GM21576 (cell line): ENCODE measurements at regions not wholly inside any gene's neighbourhood (a gene's known extent, or its start where the extent isn't known, plus 50 kb on each side); places are given as distances from the start of the nearest gene placed in this dataset.
"Not testable (repeated sequence)": the region's sequence is repeated elsewhere in the genome, so short reads cannot be mapped to it uniquely, and the experiment has no call there.

Source experiments
- ATAC-seq: cut with Tn5 transposase; IDR thresholded peaks from one replicate; pipeline ENCODE4 v1.9.1; 2021; ENCODE audit warnings: mild to moderate bottlenecking, moderate library complexity; ENCODE audit not compliant: unreplicated experiment

DNA sequence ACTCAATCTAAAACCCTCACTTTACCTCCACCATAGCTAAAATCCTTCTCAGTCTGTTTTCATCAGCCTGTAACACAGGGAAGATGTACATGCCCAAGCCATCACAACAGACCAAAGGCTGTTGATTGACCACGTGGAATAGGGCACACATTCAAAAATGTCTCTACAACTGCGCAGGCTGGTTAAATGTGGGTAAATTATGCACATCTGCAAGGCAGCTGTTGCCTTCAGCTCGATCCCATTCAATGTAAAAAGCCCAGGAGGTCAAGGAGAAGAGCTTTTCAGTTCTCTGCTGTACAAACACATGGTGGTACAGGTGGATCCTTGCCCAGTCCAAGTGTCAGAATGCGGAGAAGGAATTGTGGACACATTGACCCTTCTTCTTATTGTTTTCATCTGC lies 354.0 kb downstream of the FLRT2 start:
- ATAC-seq: no peak

DNA sequence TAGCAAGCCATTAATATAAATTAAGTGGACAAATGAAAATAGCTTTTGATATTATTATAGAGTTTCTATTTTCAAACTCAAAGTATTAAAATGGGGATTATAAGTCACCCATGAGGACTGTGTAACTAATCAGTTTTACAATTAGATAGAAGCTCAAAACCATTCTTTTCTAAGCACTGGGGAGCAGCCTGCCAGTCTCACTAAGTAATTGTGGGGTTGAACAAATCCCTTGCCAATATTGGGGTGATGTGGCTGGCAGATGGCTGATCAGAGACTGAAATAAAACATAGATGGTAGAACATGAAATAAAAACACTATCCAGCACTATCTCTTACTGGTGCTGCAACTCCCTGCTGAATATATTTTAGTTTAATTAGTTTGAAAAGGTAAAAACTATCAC lies 353.2 kb downstream of the FLRT2 start:
- ATAC-seq: no peak

DNA sequence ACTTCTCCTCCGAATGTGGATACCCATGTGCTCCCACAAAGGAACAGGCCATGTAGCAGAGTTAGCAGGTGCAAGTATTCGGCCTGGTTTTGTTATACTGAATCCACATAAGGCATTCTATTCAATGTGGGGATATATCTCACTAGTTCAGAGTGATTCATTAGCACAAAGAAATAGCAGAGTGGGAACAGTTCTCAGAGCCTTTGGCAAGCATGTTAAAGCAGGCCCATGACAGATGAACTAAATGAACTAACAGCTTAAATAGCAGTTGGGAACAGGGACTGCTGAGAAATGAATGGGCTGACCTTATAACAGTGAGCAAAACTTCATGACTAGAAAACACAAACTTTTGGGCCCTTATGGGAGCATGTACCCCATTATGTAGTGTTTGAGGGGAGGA lies 352.0 kb downstream of the FLRT2 start:
- ATAC-seq: no peak

DNA sequence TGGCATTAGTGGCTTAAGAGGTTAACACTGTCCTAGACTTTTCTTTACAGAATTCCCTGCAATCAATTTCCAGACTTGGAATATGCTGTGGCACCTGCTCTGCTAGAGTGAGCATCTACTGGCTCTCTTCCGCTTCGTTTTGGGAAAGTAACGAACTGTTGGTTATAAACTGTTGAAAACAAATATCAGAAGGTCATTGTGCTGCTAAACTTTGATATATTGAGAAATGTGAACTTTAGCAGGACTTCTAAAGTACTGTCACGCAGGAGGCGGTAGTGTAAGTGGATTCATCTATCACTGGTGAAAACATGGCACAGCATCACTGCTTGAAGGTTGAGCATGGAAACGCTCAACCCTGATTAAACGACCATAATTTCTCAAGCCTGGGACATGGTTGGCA lies 348.9 kb downstream of the FLRT2 start:
- ATAC-seq: no peak

DNA sequence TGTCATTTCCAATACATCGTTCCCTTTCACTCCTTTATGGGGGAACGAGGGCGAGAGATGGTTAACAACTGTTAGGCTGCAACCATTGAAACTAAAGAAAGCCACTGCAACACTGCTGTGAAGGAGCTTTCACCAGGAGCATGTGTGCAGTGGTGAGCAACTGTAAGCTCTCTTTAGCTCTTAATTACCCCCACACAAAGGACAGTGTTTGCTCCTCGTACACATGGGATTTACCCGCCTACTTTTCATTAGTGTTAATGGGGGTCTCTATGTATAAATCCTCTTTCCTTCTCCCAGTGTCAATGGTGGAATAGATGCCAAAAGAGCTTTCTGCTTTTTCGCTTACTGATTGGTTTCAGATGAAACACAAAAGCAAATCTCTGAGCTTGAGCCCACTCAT lies 343.1 kb downstream of the FLRT2 start:
- no peak for ATAC-seq

DNA sequence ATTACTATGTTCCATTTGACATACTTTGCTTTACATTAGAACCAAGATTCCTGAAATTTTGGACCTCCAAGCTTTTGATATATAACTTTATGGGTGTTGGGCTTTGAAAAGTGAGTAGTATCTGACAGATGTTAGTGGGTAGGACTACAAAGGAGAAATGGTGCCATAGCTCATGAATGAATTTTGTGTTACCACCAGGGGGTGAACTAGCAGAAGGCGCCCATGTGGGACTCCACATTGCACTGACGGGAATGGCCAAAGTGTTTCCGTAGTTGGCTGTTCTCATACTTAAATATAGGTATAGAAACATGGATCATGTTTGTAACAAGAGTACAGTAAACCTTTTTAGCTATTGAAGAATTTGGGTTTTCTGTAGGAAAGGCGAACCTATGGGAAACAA lies 337.5 kb downstream of the FLRT2 start:
- no peak for ATAC-seq

DNA sequence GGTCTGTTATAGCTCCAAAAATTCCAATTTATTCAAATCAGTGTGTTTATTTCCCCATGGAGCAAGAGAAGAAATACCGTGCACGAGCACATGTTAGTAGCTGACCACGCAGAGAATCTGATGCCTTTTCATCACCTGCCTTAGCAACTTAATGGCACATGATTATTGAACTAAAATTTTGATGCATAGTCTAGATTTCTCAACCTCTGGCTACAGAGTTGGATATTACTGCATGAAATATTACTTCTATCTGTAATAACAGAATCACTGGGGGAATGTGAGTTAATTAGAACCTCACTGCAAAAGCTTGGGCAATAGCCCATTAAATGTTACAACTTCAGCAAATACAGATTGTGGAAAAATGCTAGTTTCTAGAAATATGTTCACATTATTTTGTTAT lies 335.8 kb downstream of the FLRT2 start:
- ATAC-seq: no peak

DNA sequence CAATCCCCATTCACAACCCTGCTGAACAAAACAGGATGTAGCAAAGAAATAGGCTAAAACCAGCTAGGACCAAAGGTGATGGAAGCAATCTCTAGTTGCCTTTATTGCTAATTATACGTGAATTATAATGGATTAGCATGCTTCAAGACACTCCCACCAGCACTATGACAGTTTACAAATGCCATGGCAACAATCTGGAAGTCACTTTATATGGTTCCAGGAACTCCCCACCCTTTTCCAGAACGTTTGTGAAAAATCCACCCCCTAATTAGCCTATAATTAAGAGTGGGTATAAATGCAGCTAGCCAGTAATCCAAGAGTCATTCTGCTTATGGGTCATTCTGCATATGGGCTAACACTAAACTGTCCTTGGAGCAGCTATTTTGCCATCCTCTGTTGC lies 328.7 kb downstream of the FLRT2 start:
- no peak for ATAC-seq

DNA sequence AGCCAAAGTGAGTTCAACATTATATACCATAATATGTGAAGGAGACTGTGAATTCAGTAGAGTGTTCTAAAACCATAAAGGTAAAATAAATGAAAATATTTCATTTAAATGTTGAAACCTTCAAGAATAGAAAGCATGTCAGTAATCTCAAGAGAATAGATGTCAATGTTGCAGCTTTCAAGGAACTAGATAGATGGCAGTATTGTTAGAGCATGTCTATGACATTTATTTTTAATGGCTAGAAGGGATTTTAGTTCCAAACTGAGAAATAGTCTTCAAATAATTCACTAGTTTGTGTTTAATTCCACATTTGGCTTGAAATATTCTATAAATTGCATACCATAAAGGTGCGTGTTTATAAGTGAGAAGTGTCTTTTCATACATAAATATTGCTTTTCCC lies 326.5 kb downstream of the FLRT2 start:
- ATAC-seq: no peak

DNA sequence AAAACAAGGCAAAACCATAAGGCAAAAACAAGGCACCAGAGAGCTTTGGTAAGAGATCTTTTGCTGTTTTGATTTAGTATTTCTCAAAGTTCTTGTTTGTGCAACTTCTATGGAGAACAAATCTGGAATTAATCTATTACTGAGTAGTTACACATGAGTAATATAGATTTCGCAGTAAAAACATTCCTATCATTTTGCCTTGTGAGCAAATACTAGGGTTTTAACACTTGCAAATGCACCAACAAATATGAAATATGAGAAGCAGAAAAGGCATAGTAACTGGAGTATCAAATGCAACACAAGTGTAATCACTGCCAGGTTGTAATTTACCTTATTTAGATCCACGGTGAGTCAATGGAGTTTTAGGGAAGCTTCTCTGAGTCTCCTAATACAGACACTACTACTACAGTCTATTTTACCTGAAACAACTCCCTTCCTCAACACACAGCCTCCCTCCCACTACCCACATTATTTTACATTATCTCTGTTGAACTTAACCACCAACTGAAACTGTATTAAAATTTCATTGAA lies 324.1 kb downstream of the FLRT2 start:
- ATAC-seq: no peak

DNA sequence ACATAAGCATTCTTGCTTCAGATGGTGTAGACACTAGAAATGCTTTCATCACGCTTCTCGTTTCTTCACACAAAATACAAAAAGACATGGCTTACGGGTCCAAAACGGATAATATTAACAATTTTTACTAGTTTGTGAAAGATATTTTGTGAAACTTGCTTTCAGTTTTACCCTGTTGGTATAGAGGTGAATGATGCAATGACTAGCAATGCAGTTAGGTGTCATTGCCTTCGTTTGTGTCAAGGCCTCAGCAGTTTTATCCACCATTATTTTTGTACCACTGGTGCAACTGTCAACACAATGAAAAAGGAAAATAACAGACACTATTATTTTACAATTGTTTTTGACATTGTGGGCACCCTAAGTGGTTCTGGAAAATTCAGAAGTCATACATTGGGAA lies 323.0 kb downstream of the FLRT2 start:
- ATAC-seq: no peak

DNA sequence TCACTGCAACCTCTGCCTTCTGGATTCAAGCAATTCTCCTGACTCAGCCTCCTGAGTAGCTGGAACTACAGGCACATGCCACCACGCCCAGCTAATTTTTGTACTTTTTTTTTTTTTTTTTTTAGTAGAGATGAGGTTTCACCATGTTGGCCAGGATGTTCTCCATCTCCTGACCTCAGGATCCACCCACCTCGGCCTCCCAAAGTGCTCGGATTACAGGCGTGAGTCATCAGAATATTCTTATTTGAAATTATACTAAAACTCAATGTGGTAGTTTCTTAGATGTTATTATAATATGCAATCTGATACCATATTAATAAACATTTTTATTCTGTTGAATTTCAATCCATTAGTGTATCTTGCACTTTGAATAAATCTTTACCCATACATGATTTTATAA lies 322.2 kb downstream of the FLRT2 start:
- not testable (repeated sequence) for ATAC-seq

DNA sequence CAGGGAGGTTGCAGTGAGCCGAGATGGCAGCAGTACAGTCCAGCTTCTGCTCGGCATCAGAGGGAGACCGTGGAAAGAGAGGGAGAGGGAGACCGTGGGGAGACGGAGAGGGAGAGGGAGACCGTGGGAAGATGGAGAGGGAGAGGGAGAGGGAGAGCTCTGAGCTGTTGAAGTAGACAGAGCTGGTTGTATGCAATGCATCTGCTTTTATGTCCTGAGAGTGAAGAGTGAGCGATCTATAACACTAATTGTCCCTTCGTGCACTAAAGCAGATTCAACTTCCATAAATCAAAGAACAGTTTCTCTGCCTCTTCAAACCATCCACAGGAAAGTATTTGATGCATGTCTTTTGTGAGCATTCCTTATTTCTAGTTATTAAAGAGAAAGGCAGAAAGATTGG lies 300.6 kb downstream of the FLRT2 start:
- ATAC-seq: not testable (repeated sequence)

DNA sequence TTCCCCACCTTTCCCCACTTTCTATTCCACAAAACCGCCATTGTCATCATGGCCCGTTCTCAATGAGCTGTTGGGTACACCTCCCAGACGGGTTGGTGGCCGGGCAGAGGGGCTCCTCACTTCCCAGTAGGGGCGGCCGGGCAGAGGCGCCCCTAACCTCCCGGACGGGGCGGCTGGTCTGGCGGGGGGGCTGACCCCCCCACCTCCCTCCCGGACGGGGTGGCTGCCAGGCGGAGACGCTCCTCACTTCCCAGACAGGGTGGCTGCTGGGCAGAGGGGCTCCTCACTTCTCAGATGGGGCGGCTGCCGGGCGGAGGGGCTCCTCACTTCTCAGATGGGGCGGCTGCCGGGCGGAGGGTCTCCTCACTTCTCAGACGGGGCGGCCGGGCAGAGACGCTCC lies 299.7 kb downstream of the FLRT2 start:
- ATAC-seq: not testable (repeated sequence)

DNA sequence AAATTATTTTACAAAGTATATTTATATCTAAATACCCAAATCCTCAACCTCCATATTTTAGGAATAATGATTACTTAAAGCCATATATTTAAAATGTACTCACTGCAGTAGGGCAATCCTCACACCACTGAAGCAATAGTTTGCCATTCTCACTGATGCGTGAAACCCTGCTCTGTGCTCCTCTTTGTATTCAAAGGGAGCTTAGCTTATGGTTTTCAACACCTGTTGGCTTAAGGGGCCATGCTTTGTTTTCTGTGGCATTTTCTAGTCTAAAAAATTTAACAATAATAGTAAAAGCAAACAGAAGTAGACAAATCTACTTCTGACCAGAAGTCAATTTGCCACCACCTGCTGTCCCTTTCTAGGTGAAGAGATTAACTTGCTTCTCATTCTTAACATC lies 294.6 kb downstream of the FLRT2 start:
- no peak for ATAC-seq

DNA sequence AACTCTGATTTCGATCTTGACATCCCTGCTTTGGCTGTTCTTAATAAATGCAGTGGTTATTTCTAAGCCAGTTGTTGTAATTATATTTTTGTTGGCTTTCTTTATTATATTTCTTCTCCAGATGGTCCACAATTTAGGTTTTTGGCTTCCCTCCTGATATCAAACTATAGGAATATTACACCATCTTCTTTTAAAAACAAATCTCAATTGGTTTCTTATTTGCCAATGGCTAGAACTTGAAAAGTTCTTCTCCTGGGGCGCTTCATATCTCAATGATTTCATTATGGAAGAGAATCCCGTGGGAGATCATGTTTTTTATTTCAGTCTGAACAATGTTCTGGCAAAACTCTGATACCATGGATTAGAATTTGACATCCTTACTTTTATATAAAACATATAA lies 292.3 kb downstream of the FLRT2 start:
- ATAC-seq: no peak

DNA sequence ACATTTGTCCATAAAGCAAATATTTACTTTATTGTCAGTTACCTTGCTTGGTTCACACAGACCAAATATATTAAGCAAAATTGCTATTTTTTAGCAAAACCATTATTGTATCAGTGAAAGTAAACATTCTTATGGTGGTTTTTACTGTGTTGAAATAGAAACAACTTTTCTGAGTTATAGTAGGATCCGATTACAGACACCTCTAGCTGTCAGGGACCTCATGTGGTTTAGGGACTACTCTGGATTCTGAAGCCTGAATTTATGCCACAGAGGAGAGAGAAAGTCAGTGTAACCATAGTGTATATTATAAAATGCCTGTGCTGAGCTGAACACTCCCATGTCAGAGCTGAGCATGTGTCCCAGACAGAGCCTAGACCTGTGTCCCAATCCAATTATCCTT lies 287.5 kb downstream of the FLRT2 start:
- no peak for ATAC-seq

DNA sequence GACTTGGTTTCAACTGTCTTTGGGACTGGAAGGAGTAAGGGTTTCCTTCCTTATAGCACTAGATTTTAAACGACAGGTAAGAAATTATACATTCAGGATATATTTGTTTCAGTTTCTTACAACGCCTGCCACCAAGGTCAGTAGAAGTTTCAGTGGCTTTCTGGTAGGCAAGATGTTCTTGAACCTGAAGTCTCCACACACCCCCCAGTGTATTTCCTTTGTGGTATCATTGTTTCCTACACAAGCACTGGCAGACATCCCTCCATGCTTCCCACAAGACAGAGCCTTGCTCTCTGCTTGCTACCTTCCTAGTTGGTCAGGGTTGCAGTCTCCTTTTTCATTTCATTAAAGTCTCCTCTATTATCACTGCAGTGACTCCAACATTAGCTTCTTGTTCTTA lies 283.1 kb downstream of the FLRT2 start:
- ATAC-seq: no peak

DNA sequence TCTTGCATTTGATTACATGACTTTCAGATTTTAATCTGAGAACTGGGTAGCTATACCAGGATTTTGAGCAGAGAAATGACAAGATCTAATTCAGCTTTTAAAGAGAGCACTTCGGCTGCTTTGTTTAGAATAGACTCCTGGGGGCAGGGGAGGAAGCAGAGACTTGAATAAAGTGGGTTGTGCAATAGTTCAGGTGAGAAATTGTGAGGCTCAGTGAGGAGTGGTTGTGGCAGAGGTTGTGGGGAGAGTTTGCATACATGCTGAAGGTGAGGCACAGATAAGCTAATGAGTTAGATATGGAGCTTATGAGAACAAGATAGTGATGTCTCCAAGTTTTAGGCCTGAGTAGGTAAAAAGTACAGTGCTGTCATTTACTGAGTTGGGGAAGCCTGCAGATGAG lies 281.4 kb downstream of the FLRT2 start:
- ATAC-seq: no peak

DNA sequence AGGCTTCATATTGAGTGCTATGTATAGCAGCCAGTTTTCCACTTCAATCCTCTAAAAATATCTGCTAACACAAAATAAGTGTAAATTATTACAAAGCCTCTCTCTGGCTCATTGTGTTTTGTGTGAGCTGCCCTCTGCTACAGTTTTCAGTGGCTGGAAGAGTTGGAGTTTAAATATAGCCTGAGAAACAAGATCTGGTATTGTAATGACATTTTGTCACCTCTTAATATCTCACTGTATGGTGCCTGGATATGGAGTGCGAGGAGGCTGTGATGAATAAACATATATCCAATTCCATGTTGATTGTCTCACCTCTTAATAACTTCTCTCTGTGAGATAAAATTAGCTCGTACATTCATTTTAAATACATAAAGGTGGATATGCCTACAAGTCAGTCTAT lies 269.7 kb downstream of the FLRT2 start:
- no peak for ATAC-seq

DNA sequence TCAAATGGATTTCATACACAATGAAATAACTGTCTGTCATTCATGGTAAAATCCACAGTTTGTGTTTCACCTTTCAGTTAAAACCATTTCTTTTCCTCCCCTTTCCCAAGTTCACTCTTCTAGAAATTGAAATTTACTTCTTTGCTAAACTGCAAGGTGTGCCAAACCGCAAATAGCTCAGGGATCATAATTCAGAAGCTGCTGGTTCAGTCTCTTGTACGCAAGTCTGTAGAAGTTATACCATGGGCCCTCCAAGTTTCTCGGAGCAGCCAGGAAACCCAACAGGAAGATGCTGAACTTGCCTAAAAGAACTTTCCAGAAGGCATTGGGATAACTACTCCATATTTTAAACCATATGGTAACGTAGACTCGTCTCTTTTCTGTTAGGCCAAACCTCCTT lies 268.9 kb downstream of the FLRT2 start:
- ATAC-seq: no peak

DNA sequence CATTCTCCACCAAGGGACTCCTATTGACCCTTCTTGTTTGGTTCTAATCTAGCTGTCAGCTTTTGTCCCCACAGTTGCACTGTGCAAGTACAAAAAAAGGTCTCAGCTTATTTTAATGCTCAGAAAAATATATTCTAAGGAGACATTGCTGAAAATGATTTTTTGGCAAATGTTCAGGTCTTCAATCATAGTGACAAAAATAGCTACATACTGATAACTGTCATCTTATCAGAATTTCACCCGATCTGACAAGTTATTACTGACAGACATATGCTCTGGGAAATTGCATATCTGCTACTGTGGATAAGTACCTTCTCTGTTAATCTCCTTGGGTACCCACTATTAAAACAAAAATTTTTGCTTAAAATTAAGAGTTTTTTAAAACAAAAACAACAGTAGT lies 263.6 kb downstream of the FLRT2 start:
- ATAC-seq: no peak

DNA sequence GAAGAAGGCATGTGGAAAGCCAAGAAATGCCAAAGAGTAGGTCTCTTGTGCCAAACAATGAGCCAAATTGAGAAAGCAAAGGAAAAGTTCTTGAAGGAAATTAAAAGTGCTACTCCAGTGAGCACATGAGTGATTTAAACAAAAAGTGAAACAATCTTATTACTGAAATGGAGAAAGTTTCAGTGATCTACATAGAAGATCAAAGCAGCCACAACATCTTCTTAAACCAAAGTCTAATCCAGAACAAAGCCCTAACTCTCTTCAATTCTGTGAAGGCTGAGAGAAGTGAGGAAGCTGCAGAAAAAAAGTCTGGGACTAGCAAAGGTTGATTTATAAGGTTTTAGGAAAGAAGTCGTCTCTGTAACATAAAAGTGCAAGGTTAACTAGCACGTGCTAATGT lies 259.6 kb downstream of the FLRT2 start:
- ATAC-seq: no peak
